GM12801 (cell line): ENCODE measurements at regions not wholly inside any gene's neighbourhood (a gene's known extent, or its start where the extent isn't known, plus 50 kb on each side); places are given as distances from the start of the nearest gene placed in this dataset.

Source experiments
- TF ChIP-seq, protein P1 (sequence below): IDR thresholded peaks from one replicate; pipeline ENCODE4 v1.5.1; 2011; ENCODE audit warnings: control low read depth; ENCODE audit not compliant: insufficient read length; ENCODE audit errors: extremely low read depth

- TF ChIP-seq, protein P1, sequence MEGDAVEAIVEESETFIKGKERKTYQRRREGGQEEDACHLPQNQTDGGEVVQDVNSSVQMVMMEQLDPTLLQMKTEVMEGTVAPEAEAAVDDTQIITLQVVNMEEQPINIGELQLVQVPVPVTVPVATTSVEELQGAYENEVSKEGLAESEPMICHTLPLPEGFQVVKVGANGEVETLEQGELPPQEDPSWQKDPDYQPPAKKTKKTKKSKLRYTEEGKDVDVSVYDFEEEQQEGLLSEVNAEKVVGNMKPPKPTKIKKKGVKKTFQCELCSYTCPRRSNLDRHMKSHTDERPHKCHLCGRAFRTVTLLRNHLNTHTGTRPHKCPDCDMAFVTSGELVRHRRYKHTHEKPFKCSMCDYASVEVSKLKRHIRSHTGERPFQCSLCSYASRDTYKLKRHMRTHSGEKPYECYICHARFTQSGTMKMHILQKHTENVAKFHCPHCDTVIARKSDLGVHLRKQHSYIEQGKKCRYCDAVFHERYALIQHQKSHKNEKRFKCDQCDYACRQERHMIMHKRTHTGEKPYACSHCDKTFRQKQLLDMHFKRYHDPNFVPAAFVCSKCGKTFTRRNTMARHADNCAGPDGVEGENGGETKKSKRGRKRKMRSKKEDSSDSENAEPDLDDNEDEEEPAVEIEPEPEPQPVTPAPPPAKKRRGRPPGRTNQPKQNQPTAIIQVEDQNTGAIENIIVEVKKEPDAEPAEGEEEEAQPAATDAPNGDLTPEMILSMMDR = no peak
These were observed 312.3 kb upstream of the ID2 start for GRCh38 chr2:8369522-8369921.

DNA sequence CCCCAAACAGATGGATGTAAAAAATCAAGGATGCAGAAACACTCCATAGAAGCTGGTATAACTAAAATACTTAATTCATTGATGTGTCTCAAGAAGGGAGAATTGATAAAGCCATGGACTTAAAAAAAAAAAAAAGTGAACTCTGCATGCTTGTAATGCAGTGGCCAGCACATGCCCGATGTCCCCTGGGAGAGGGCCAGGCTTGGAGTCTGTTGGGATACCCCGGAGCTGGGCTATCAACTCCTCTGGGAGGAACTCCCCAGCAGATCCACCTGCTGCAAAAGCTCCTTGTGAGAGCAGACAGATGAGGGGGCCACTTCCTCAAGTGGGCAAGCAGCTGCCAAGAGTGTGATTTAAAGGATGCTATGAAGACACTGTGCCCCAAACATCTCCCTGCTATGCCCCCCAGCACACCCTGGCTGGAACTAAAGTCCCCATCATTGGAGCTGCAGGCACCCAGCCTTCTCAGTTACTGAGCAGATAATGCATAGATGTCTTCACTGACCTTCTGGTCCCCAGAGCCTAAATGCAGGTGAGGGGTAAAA is 311.5 kb upstream of the ID2 start:
- TF ChIP-seq, protein P1 = no peak

DNA sequence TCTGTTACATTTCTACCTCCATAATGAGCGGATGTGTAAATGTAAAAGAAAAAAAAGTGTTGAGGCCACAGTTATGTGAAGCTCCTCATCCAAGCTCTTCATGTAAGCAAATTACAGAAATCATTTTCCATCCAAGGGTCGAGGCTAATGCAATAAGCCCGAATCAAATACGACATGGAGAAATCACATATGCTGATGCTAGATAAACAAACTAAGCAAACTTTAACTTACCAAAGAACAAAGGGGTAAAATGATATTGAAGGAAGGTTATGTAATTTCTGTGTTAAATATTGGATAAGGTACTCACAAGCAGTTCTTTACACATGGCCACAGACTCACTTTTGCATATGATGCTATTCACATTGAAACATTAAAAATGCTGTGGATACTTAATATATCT is 310.2 kb upstream of the ID2 start:
- TF ChIP-seq, protein P1 = no peak

DNA sequence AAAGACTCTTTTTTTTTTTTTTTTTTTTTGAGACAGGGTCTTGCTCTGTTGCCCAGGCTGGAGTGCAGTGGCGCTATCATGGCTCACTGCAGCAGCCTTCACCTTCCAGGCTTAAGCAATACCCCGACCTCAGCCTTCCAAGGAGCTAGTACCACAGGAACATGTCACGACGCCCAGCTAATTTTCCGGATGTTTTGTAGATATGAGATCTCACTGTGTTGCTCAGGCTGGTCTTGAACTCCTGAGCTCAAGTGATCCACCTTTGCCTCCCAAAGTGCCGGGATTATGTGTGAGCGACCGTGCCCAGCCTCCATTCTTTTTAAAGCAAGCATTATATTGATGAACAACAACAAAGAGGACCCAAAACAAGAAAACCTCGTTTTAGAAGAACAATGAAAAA is 307.1 kb upstream of the ID2 start:
- TF ChIP-seq, protein P1 = no peak

DNA sequence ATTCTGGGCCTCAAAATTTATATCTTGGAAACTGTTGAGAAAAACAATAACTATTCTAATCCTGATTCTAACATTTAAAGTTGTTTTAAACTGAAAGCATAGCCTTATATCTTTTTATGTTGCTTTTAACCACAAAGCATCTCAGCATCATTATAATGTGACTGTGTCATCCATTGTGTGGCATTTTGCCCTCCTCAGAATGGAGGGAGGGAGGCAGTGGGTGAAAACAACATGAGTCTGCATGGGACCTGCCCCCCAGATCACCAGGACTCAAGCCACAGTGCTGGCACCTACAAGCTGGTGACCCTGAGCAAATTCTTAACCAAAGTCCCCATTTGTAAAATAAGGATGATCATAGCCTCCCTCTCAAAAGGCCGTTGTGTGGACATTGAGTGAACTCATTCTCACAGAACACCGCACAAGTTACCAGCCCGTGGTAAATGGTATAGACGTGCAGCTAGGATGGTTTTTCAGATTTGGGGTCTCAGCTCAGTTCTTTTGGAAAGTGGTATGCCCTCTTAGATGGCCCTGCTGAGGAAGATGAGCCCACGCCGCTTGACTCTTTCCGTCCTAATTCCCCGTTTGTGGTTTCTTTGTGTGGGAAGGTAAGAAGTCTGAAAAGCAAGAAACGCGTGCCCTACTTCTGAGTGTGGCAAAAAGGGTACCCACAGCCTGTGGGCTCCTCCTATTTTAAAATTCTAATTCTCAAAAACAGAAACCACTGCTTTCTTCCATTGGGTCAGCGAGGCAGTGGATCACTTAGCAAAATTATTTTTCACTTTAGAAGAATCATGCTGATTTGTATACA is 305.0 kb upstream of the ID2 start:
- TF ChIP-seq, protein P1 = no peak

DNA sequence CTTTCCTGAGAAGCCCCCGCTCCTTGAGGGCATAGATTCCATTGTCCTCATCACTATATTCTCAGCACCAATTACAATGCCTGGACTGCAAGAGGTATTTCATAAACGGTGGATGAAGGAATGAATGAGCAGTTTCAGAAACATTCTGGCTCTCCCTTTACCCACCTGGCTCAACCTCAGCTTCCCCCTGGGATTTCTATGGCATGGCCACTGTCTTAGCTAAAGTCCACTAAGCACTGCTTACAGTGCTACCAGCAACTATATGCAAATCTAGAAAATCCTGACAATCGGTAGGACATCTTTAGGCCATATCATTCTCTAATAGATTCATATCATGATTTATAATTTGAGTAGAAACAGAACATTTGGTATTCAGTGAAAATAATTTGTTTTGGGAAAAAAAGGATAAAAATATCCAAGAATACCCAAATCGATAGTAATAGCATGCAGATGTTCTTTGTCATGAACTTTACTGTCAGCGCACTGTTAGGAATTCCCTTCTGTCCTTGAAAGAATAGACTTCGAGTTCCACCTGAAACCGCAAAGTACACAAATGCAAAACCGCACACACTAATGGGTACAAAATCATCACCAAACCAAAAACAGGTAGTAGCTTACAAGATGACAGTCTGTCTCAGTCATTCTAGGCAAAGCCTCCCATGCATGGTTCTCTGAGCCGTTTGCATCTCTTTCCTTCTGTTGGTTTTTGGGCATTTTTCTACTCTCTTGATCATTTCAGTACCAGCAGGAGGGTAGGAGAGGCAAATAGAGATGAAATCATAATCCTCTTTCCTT is 303.6 kb upstream of the ID2 start:
- TF ChIP-seq, protein P1 = no peak

DNA sequence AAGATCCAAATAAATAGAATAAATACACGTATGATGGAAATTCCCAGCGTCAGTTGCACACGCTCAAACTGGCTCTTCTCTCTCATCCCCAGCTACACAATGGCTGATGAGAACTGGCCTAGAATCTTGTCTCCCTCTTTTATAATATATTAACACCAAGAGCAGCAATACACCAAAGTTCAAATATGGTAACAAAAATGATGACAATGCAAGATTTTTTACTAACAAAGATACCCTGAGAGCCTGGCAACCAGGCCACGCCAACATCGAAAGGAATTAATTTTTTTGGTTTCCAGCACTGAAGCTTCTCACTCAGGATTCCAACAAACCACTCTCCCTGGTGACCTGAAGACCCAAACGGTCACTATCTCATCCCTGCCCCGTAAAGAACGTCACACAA is 302.7 kb upstream of the ID2 start:
- TF ChIP-seq, protein P1 = no peak
